ENCODE measurements at regions not wholly inside any gene's neighbourhood (a gene's known extent, or its start where the extent isn't known, plus 50 kb on each side); places are given as distances from the start of the nearest gene placed in this dataset.
"Not testable (repeated sequence)": the region's sequence is repeated elsewhere in the genome, so short reads cannot be mapped to it uniquely, and the experiment has no call there.

GRCh38 chr2:41314511-41315070 lies 733.2 kb upstream of the PKDCC start:
- no peak for DNase-seq (ENCODE audit: low read depth)

DNA sequence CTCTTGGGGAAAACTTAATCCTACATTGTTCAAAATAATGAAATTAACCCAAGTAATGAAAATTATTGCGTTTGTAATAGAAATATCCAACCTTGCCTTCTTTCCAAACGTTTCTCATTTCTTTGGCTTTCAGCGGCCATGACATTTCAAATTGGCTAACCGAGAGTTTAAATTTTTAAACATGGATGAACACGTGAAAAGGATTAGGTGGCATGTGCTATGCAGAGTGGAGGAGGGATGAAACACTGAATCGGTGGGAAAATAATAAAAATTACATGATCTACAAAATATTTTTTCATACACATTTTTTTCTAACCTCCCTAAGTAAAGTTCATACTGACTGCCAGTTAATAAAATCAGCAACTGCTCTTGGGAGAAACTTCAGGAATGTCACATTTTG lies 728.4 kb upstream of the PKDCC start:
- no peak for DNase-seq (ENCODE audit: low read depth)

DNA sequence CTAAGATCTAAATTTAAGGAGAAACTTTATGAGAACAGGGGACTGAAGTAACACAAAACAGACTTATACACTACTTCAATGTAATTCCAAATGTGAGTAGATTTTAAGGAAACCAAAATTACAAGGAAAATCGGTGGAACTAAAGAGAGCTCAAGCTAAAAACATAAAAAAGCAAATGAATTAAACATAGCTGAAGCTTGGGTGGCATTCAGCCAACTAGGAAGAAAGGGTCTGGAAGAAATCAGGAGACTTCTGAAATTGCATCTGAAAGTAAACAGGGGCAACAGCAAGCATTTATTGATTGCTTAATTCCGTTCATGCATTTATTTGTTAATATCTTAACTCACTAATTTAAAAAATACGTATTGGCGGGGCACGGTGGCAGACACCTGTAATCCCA lies 727.3 kb upstream of the PKDCC start:
- no peak for DNase-seq (ENCODE audit: low read depth)

DNA sequence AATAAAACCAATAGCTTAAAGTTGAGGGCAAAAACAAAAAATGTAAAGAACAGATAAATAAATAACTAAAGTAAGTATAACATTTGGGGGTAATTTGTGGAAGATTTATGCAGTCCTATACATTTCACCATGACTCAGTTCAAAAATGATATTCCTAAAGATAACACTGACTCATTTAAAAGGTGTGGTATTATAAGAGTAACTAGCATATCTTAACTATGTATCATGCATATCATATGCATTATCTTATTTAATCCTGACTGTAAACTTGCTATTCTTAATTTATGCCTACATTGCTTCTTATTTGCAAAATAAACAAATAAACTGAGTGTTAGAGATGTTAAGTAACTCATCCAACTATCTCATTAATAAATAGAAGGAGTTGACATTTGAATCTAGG lies 726.5 kb upstream of the PKDCC start:
- DNase-seq (ENCODE audit: low read depth) = no peak

- DNase-seq (ENCODE audit: low read depth) = no peak
Observed at GRCh38 chr2:41326851-41327250, 721.0 kb upstream of the PKDCC start.

GRCh38 chr2:41329040-41329439 lies 718.8 kb upstream of the PKDCC start:
- DNase-seq (ENCODE audit: low read depth) = no peak

DNA sequence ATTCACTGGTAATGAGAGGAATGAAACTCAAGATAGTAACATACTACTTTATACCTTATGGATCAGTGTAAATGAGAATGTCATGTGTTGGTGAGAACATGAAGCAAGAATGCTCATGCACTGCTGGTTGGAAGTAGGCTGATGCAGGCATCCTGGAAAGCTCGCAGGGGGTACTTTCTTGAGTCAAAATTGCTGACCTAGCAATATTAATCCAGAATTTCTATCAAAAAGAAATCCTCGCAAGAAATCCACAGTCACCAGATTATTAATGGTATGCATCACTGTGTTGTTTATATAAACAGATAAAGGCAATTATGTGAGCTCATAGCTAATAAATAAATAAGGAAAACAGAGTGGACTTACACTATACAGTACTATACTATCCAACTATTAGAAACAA lies 713.7 kb upstream of the PKDCC start:
- no peak for DNase-seq (ENCODE audit: low read depth)

- DNase-seq (ENCODE audit: low read depth) = not testable (repeated sequence)
Observed at GRCh38 chr2:41335573-41335972, 712.2 kb upstream of the PKDCC start.

DNA sequence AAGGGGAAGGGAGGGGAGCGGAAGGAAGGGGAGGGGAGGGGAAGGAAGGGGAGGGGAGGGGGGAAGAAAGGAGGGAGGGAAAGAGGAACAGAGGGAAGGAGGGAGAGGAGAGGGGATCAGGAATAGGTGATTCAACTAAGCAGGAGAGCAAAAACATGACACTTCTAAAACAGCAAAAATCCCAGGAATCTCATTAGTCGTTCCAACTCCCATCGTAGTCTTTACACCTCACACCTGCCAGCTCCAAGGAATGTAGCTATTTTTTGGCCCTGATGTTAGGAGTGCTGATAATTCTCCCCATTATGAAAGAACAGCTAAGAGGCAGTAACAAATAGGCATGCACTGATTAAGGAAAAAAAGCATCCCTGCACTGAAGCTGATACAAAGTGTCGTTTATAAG lies 709.9 kb upstream of the PKDCC start:
- DNase-seq (ENCODE audit: low read depth) = no peak

DNA sequence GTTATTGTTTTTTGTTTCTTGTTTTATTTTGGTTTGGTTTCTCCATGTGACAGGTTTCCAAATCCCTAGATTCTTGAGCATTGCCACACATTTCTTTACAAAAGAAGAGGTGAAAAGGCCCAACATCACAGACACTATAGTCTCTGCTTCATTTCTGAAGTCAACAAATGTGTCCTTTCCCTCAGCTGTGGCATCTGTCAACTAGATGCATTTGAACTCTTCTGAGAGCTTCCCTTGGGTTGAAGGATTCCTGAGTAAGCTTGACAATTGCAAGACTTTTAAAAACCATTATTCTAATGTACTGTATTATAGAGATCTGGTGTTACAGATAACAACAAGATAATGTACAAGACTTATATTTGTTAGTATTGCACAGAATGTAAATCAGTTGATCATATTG lies 703.3 kb upstream of the PKDCC start:
- no peak for DNase-seq (ENCODE audit: low read depth)

GRCh38 chr2:41353060-41353459 lies 694.8 kb upstream of the PKDCC start:
- DNase-seq (ENCODE audit: low read depth) = no peak

- no peak for DNase-seq (ENCODE audit: low read depth)
Observed at GRCh38 chr2:41355794-41356193, 692.0 kb upstream of the PKDCC start.

GRCh38 chr2:41364842-41365241 lies 683.0 kb upstream of the PKDCC start:
- DNase-seq (ENCODE audit: low read depth) = no peak

DNA sequence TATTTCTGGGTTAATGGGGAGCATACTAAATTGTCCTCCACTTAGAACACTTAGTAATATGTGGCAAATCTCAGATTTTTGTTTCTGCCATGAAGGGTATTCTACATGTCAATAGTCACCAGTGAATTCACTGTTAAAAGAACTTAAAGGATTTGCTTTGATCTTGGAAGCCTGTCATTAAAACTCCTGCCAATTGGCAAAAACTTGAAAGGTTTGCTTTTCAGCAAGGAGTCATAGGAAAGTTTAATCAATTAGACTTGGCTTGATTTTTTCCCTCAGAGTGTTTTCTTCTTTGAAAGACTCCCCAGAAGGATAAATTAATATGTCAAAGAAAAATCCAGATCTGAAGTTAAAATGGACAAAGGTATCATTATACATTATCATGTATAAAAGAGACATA lies 671.9 kb upstream of the PKDCC start:
- no peak for DNase-seq (ENCODE audit: low read depth)

DNA sequence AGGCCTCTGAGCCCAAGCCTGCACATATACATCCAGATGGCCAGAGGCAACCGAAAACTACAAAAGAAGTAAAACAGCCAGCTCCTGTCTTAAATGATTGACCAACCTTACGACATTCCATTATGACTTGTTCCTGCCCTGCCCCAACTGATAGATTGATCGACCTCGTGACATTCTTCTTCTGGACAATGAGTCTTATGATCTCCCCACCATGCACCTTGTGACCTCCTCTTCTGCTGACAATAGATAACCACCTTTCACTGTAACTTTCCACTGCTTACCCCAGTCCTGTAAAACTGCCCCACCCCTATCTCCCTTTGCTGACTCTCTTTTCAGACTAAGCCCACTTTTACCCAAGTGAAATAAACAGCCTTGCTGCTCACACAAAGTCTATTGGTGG lies 670.0 kb upstream of the PKDCC start:
- no peak for DNase-seq (ENCODE audit: low read depth)

GRCh38 chr2:41378420-41378819 lies 669.4 kb upstream of the PKDCC start:
- no peak for DNase-seq (ENCODE audit: low read depth)

- no peak for DNase-seq (ENCODE audit: low read depth)
Observed at GRCh38 chr2:41379496-41380221, 668.2 kb upstream of the PKDCC start.

DNA sequence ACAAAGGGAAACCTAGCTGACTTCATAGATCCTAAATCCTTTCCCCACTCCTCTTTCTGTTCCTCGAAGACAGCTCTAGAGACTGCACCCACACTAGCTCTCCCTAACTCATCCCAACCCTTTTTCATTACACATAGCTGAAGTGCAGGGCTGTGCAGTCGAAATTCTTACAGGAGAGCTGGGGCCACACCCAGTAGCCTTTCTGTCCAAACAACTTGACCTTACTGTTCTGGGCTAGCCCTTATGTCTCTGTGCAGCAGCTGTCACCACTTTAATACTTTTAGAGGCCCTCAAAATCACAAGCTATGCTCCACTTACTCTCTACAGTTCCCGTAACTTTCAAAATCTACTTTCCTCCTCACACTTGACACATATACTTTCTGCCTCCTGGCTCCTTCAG lies 666.1 kb upstream of the PKDCC start:
- no peak for DNase-seq (ENCODE audit: low read depth)

DNA sequence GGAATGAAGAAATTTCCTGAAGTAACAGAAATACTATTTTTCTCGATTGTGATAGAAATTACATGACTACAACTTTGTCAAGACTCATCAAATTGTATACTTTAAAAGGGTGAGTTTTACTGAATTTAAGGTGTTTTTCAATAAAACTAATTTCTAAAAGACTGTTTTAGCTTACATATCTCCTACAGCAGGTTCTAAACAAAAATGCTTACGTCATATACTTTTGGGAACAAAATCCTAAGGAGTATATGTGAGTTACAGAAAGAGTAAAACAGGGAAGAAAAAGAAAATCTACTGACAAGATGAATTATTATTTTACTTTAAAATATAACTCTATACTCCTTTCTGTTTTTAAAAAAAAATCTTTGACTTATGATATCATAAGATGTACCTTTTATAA lies 660.3 kb upstream of the PKDCC start:
- DNase-seq (ENCODE audit: low read depth) = no peak

DNA sequence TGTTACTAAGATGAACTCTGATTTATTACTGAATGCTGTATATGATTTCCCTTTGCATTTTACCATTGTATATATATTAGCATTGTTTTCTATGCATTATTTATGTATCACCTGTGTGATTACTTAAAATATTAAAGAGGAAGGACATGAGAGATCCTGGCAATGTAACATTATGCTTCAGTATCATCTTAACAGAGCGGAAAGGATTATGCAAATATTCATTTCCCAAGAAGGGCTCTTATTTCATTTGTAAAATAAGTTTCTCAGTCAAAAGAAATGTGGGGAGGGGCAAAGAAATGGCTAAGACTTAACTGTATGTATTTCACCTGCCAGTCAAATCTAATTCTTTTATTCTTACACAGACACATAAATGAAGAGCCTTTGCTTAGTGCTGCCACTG lies 654.2 kb upstream of the PKDCC start:
- no peak for DNase-seq (ENCODE audit: low read depth)

- no peak for DNase-seq (ENCODE audit: low read depth)
Observed at GRCh38 chr2:41394541-41394940, 653.3 kb upstream of the PKDCC start.

GRCh38 chr2:41395692-41396091 lies 652.1 kb upstream of the PKDCC start:
- no peak for DNase-seq (ENCODE audit: low read depth)

DNA sequence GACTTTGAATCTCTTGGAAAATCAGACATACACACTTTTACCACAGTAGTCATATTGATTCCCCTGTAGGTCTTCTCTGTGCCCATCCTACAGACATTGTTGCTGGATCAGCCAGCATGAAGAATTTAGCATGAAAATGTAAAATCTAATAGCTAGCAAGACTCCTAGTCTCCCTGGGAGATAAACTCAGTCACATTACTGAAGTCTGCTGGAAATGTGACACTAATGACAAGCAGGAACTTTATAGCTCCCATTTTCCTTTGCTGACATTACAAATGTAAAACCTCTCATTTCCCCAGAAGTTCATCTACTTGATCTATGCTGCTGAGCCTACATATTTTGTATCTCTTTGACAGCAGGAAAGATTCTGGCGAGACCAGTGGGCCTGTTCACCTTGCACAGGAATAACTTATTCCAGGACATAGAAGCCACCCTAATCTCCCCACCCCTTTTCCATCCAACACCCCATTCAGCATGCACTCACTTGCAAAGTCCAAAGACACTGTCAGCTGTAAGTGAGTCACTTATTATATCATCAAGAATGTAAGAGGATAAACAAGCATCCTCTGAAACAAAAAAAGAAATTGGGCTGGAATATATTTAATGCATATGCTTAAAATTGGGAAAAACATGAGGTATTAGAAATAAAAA lies 648.3 kb upstream of the PKDCC start:
- no peak for DNase-seq (ENCODE audit: low read depth)

All from EH (cell line).